ENCODE measurements at regions not wholly inside any gene's neighbourhood (a gene's known extent, or its start where the extent isn't known, plus 50 kb on each side); places are given as distances from the start of the nearest gene placed in this dataset.

DNA sequence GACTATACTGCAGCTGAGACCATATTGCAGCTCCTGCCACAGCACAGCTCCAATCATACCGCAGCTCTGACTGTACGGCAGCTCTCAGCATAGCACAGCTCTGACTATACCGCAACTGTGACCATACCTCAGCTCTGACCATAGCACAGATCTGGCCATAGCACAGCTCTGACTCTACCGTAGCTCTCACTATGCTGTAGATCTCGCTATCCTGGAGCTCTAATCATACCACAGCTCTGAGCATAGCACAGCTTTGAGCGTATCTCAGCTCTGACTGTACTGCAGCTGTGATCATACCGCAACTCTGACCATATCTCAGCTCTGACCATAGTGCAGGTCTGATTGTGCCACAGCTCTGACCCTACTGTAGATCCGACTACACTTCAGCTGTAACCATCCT, 139.2 kb downstream of the ASMT start:
- TF ChIP-seq, protein P1, sequence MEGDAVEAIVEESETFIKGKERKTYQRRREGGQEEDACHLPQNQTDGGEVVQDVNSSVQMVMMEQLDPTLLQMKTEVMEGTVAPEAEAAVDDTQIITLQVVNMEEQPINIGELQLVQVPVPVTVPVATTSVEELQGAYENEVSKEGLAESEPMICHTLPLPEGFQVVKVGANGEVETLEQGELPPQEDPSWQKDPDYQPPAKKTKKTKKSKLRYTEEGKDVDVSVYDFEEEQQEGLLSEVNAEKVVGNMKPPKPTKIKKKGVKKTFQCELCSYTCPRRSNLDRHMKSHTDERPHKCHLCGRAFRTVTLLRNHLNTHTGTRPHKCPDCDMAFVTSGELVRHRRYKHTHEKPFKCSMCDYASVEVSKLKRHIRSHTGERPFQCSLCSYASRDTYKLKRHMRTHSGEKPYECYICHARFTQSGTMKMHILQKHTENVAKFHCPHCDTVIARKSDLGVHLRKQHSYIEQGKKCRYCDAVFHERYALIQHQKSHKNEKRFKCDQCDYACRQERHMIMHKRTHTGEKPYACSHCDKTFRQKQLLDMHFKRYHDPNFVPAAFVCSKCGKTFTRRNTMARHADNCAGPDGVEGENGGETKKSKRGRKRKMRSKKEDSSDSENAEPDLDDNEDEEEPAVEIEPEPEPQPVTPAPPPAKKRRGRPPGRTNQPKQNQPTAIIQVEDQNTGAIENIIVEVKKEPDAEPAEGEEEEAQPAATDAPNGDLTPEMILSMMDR (IDR thresholded peaks at IDR 0.05): no peak
- TF ChIP-seq POLR2A (IDR thresholded peaks at IDR 0.05): no peak
